ENCODE measurements at regions not wholly inside any gene's neighbourhood (a gene's known extent, or its start where the extent isn't known, plus 50 kb on each side); places are given as distances from the start of the nearest gene placed in this dataset.

- DNase-seq (ENCODE audit: insufficient read length, low spot score) (no peak), FAIRE-seq (no peak)
- TF ChIP-seq, protein P1, sequence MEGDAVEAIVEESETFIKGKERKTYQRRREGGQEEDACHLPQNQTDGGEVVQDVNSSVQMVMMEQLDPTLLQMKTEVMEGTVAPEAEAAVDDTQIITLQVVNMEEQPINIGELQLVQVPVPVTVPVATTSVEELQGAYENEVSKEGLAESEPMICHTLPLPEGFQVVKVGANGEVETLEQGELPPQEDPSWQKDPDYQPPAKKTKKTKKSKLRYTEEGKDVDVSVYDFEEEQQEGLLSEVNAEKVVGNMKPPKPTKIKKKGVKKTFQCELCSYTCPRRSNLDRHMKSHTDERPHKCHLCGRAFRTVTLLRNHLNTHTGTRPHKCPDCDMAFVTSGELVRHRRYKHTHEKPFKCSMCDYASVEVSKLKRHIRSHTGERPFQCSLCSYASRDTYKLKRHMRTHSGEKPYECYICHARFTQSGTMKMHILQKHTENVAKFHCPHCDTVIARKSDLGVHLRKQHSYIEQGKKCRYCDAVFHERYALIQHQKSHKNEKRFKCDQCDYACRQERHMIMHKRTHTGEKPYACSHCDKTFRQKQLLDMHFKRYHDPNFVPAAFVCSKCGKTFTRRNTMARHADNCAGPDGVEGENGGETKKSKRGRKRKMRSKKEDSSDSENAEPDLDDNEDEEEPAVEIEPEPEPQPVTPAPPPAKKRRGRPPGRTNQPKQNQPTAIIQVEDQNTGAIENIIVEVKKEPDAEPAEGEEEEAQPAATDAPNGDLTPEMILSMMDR (IDR thresholded peaks at IDR 0.05; ENCODE audit: insufficient read depth, missing control alignments): no peak
These were observed 194.5 kb upstream of the APCDD1 start for GRCh38 chr18:10259901-10260300.

DNA sequence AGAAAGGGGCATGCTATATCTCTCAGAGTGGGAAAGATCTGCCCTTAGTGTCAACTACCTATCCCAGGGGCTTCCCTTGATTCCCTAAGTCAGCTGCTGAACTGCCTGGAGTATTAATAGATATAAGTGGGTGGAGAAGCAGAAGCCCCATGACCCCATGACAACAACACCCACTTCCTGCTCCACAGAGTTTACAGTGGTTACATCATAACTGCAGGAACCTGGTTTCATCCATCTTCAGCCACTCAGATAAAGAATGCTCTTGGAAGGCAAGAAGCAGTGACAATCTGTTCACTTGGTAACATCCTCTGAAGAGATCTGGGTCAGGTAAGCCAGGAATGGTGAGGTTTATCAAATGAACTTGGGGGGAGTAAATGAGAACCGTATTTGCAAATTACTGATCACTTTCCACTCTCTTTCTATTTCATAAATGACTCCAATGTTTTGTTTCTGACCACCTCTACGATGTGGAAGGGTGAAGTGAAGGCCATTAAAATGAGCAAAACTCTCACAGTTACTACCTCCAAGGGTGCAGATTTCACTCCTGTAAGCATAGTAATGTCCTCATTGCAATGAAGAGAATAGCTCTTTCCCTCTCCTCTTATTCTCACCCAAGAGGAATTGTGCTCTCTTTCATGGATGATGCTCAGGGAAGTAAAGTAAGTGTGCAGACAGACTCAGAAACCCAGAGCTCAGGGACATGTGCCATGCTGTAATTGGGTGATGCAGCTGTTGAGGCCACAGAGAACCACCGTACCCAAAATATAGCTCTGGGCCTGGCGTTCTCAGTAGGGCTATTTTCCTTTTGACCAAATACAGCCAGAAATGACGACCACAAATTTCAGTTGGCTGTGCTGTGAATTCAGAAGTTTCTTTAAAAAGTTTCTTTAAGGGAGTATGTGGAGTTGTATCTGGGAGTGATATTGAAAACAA lies 192.8 kb upstream of the APCDD1 start:
- no peak for DNase-seq (ENCODE audit: insufficient read length, low spot score)
- FAIRE-seq: no peak
- TF ChIP-seq, protein P1 (IDR thresholded peaks at IDR 0.05; ENCODE audit: insufficient read depth, missing control alignments): no peak

- DNase-seq (ENCODE audit: insufficient read length, low spot score) (no peak), FAIRE-seq (no peak)
- TF ChIP-seq, protein P1 (IDR thresholded peaks at IDR 0.05; ENCODE audit: insufficient read depth, missing control alignments): no peak
These were observed 191.9 kb upstream of the APCDD1 start for GRCh38 chr18:10262566-10262965.

DNA sequence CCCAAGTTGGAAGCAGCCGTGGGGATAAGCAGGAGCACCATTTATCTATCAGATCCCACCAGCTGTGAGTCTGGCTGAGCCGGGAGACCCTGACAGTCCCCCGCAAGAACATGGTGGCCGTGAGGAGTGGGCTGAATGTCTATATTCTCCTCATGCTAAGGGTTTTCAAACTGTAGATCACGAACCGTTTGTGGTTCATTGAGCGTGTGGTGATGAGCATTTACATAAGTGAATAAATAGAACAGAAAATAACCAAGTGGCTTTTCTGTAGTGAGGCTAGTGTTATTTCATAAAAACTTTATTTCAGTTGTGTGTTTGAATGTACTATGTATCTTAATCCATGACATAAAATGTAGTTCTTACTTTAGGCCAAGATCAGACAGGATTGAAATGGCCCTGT lies 190.2 kb upstream of the APCDD1 start:
- TF ChIP-seq, protein P1 (IDR thresholded peaks at IDR 0.05; ENCODE audit: insufficient read depth, missing control alignments): no peak
- DNase-seq (ENCODE audit: insufficient read length, low spot score): no peak
- no peak for FAIRE-seq

GRCh38 chr18:10265560-10266333 lies 188.7 kb upstream of the APCDD1 start:
- no peak for FAIRE-seq
- no peak for DNase-seq (ENCODE audit: insufficient read length, low spot score)
- TF ChIP-seq, protein P1 (IDR thresholded peaks at IDR 0.05; ENCODE audit: insufficient read depth, missing control alignments): no peak

DNA sequence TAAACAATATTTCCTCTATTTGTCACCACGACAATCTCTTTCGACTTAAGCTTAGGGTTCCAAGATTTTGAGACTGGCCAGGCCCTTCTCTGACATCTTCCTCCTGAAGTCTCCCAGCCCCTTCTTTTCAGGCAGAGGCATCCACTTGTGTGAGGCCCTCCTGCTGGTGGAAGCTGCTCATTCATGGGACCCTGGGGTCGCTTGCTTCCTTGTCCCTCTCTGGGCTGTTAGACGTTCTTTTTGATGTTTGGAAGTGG lies 188.2 kb upstream of the APCDD1 start:
- FAIRE-seq: no peak
- DNase-seq (ENCODE audit: insufficient read length, low spot score): no peak
- TF ChIP-seq, protein P1 (IDR thresholded peaks at IDR 0.05; ENCODE audit: insufficient read depth, missing control alignments): no peak

DNA sequence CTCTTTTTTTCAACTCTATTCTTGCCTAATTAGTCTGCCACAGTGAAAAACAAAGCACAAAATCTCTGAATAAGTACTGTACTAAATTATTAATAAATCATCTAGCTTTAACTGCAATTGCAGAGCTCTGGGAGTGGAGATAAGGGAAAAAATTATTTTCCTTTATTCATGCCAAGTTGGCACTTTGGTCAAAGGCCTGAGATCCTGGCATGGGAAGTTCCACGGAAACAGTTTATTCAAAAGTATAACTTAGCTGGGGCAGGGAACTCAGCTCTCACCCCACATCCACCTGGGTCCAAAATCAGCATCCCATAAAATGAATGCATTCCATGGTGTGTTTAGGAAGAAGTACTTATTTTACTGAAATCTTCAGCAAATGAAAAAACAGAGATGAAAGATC lies 185.2 kb upstream of the APCDD1 start:
- FAIRE-seq (no peak), DNase-seq (ENCODE audit: insufficient read length, low spot score) (no peak)
- TF ChIP-seq, protein P1 (IDR thresholded peaks at IDR 0.05; ENCODE audit: insufficient read depth, missing control alignments): no peak

Measured in D721Med (cell line).